Neural progenitor cell (in vitro differentiated cells): ENCODE measurements at regions not wholly inside any gene's neighbourhood (a gene's known extent, or its start where the extent isn't known, plus 50 kb on each side); places are given as distances from the start of the nearest gene placed in this dataset.
A peak's percentile ranks its signal among the peaks of the same experiment; 100 is the strongest.
"Not testable (repeated sequence)": the region's sequence is repeated elsewhere in the genome, so short reads cannot be mapped to it uniquely, and the experiment has no call there.

Experiments
- DNase-seq: peaks from one replicate; pipeline ENCODE4 v3.0.0-alpha.2; 2016; ENCODE audit warnings: low spot score
- H2AFZ ChIP-seq: fragments of 200-600 bp; sonication (generic); replicated peaks from 2 replicates; pipeline ENCODE4 v1.6.1; 2016; ENCODE audit warnings: antibody characterized with exemption
- H3F3A ChIP-seq: fragments of 200-600 bp; sonication (generic); 2 replicates; pipeline ENCODE4 v1.6.1; 2016; ENCODE audit warnings: antibody characterized with exemption, low read depth
- H3K27ac ChIP-seq: fragments of 200-600 bp; sonication (generic); 2 replicates; pipeline ENCODE4 v1.5.1; 2016; ENCODE audit warnings: mild to moderate bottlenecking
- H3K27me3 ChIP-seq: fragments of 200-600 bp; sonication (generic); 2 replicates; pipeline ENCODE4 v1.6.1; 2016; ENCODE audit warnings: mild to moderate bottlenecking, moderate library complexity
- H3K36me3 ChIP-seq: fragments of 200-600 bp; sonication (generic); 2 replicates; pipeline ENCODE4 v1.5.1; 2016
- H3K4me1 ChIP-seq: fragments of 200-600 bp; sonication (generic); 2 replicates; pipeline ENCODE4 v1.6.1; 2016; ENCODE audit warnings: mixed run types
- H3K4me2 ChIP-seq: fragments of 200-600 bp; sonication (generic); 2 replicates; pipeline ENCODE4 v1.6.1; 2016
- H3K4me3 ChIP-seq: fragments of 200-600 bp; sonication (generic); 2 replicates; pipeline ENCODE4 v1.5.1; 2016
- H3K79me2 ChIP-seq: fragments of 200-600 bp; sonication (generic); 2 replicates; pipeline ENCODE4 v1.6.1; 2016; ENCODE audit warnings: low read depth
- H3K9ac ChIP-seq: fragments of 200-600 bp; sonication (generic); 2 replicates; pipeline ENCODE4 v1.6.1; 2016
- H3K9me3 ChIP-seq: fragments of 200-600 bp; sonication (generic); 2 replicates; pipeline ENCODE4 v1.5.1; 2016; ENCODE audit warnings: low read depth
- H4K20me1 ChIP-seq: fragments of 200-600 bp; sonication (generic); 2 replicates; pipeline ENCODE4 v1.6.1; 2016; ENCODE audit warnings: low read depth
- H3K27ac Mint-ChIP-seq: 3 replicates; pipeline ENCODE4 v1.8.0; 2021; ENCODE audit warnings: mixed read lengths
- H3K27me3 Mint-ChIP-seq: 2 replicates; pipeline ENCODE4 v1.8.0; 2022; ENCODE audit warnings: low read depth, mild to moderate bottlenecking, inconsistent platforms, moderate library complexity, mixed read lengths; ENCODE audit not compliant: insufficient read depth
- H3K36me3 Mint-ChIP-seq: 3 replicates; pipeline ENCODE4 v1.8.0; 2021; ENCODE audit warnings: mixed read lengths
- H3K4me1 Mint-ChIP-seq: 3 replicates; pipeline ENCODE4 v1.8.0; 2021; ENCODE audit warnings: mixed read lengths
- H3K4me3 Mint-ChIP-seq: 3 replicates; pipeline ENCODE4 v1.8.0; 2021; ENCODE audit warnings: mild to moderate bottlenecking, moderate library complexity, mixed read lengths
- H3K9me3 Mint-ChIP-seq: 3 replicates; pipeline ENCODE4 v1.8.0; 2020; ENCODE audit warnings: mixed read lengths
- CTCF ChIP-seq: fragments of 200-600 bp; sonication (generic); IDR thresholded peaks from 2 replicates; pipeline ENCODE4 v1.5.1; 2017; ENCODE audit warnings: antibody characterized with exemption, mild to moderate bottlenecking
- EZH2 ChIP-seq: fragments of 200-600 bp; sonication (generic); IDR thresholded peaks from 2 replicates; pipeline ENCODE4 v1.6.1; 2017; ENCODE audit warnings: antibody characterized with exemption, mild to moderate bottlenecking, moderate library complexity
- EZH2phosphoT487 ChIP-seq: fragments of 200-600 bp; sonication (generic); IDR thresholded peaks from 2 replicates; pipeline ENCODE4 v1.6.1; 2017; ENCODE audit warnings: antibody characterized with exemption

GRCh38 chr5:56402266-56403220 lies 169.4 kb upstream of the ANKRD55 start:
- Mint-ChIP-seq H3K9me3 (no peaks in the 10 kb centered on the region), H3K27ac (no peak overlapping the region), H3K4me3 (no peak overlapping the region), H3K4me1 (peaks cover 28% of the 10 kb centered on the region), H3K27me3 (no peaks in the 10 kb centered on the region), H3K36me3 (no peaks in the 10 kb centered on the region)
- Histone ChIP-seq H2AFZ (peak overlapping the region; percentile 0), H3K4me2 (peak overlapping the region; percentile 29), H3K4me1 (peaks cover 19% of the 10 kb centered on the region), H3K27ac (no peak overlapping the region), H3K36me3 (no peaks in the 10 kb centered on the region), H3K9me3 (no peaks in the 10 kb centered on the region), H3K79me2 (no peaks in the 10 kb centered on the region), H3K9ac (no peak overlapping the region), H3F3A (peaks cover 4% of the 10 kb centered on the region), H3K27me3 (no peaks in the 10 kb centered on the region), H4K20me1 (no peaks in the 10 kb centered on the region), H3K4me3 (no peak overlapping the region)
- TF ChIP-seq CTCF = no peak
- no peak for TF ChIP-seq EZH2
- TF ChIP-seq EZH2phosphoT487 = no peak
- peak; percentile 5 for DNase-seq

- H3K36me3 ChIP-seq, H3F3A ChIP-seq, H3K27ac ChIP-seq, H2AFZ ChIP-seq, H3K4me1 ChIP-seq, H3K27me3 ChIP-seq, DNase-seq, H3K4me3 Mint-ChIP-seq, H3K27ac Mint-ChIP-seq, H3K4me3 ChIP-seq, H3K27me3 Mint-ChIP-seq, H3K36me3 Mint-ChIP-seq, H3K4me2 ChIP-seq, H3K9ac ChIP-seq, H3K79me2 ChIP-seq, H3K9me3 ChIP-seq, H4K20me1 ChIP-seq: not testable (repeated sequence)
- Mint-ChIP-seq H3K4me1 (peaks cover 11% of the 10 kb centered on the region), H3K9me3 (peaks cover 25% of the 10 kb centered on the region)
Observed at GRCh38 chr5:56397796-56398195, 164.7 kb upstream of the ANKRD55 start.

GRCh38 chr5:56396634-56397033 lies 163.5 kb upstream of the ANKRD55 start:
- Histone ChIP-seq H3K27me3 (no peaks in the 10 kb centered on the region), H3K9ac (no peak overlapping the region), H4K20me1 (no peaks in the 10 kb centered on the region), H3K9me3 (no peaks in the 10 kb centered on the region), H2AFZ (no peak overlapping the region), H3F3A (no peaks in the 10 kb centered on the region), H3K4me2 (no peak overlapping the region), H3K27ac (no peak overlapping the region), H3K4me1 (no peaks in the 10 kb centered on the region), H3K4me3 (no peak overlapping the region), H3K79me2 (no peaks in the 10 kb centered on the region), H3K36me3 (no peaks in the 10 kb centered on the region)
- no peak for TF ChIP-seq CTCF
- no peak for TF ChIP-seq EZH2phosphoT487
- no peak for TF ChIP-seq EZH2
- DNase-seq = no peak
- Mint-ChIP-seq H3K4me1 (no peaks in the 10 kb centered on the region), H3K27ac (no peak overlapping the region), H3K36me3 (peaks cover 3% of the 10 kb centered on the region), H3K9me3 (peaks cover 32% of the 10 kb centered on the region), H3K4me3 (no peak overlapping the region), H3K27me3 (no peaks in the 10 kb centered on the region)

- peaks cover 21% of the 10 kb centered on the region for H3K9me3 Mint-ChIP-seq
- H3K4me3 Mint-ChIP-seq = no peak overlapping the region
- Histone ChIP-seq H3K9ac (no peak overlapping the region), H3K27me3 (no peaks in the 10 kb centered on the region), H3F3A (no peaks in the 10 kb centered on the region), H2AFZ (no peak overlapping the region), H3K36me3 (no peaks in the 10 kb centered on the region), H3K9me3 (no peaks in the 10 kb centered on the region), H3K4me1 (no peaks in the 10 kb centered on the region), H3K4me2 (no peak overlapping the region), H3K4me3 (no peak overlapping the region), H4K20me1 (no peaks in the 10 kb centered on the region), H3K79me2 (no peaks in the 10 kb centered on the region), H3K27ac (no peak overlapping the region)
- no peaks in the 10 kb centered on the region for H3K36me3 Mint-ChIP-seq
- H3K4me1 Mint-ChIP-seq = no peaks in the 10 kb centered on the region
- peaks cover 4% of the 10 kb centered on the region for H3K27me3 Mint-ChIP-seq
- no peak for TF ChIP-seq EZH2
- no peak for TF ChIP-seq EZH2phosphoT487
- TF ChIP-seq CTCF = no peak
- no peak overlapping the region for H3K27ac Mint-ChIP-seq
- no peak for DNase-seq
Observed at GRCh38 chr5:56389261-56389660, 156.1 kb upstream of the ANKRD55 start.
